AG20443 (cell line): ENCODE measurements at regions not wholly inside any gene's neighbourhood (a gene's known extent, or its start where the extent isn't known, plus 50 kb on each side); places are given as distances from the start of the nearest gene placed in this dataset.
"Not testable (repeated sequence)": the region's sequence is repeated elsewhere in the genome, so short reads cannot be mapped to it uniquely, and the experiment has no call there.

Experiments used
- DNase-seq: peaks from one replicate; pipeline ENCODE4 v3.0.0; 2012; ENCODE audit warnings: low spot score, mixed read lengths

- no peak for DNase-seq
Observed at GRCh38 chr10:23543691-23544380, 105.0 kb downstream of the OTUD1 start.

DNA sequence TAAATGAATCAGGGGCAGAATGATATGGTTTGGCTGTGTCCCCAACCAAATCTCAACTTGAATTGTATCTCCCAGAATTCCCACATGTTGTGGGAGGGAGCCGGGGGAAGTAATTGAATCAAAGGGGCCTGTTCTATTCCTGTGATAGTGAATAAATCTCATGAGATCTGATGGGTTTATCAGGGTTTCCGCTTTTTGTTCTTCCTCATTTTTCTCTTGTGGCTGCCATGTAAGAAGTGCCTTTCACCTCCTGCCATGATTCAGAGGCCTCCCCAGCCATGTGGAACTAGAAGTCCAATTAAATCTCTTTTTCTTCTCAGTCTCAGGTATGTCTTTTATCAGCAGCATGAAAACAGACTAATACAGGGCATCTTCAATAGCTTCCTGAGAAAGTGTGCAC, 107.0 kb downstream of the OTUD1 start:
- DNase-seq: not testable (repeated sequence)

DNA sequence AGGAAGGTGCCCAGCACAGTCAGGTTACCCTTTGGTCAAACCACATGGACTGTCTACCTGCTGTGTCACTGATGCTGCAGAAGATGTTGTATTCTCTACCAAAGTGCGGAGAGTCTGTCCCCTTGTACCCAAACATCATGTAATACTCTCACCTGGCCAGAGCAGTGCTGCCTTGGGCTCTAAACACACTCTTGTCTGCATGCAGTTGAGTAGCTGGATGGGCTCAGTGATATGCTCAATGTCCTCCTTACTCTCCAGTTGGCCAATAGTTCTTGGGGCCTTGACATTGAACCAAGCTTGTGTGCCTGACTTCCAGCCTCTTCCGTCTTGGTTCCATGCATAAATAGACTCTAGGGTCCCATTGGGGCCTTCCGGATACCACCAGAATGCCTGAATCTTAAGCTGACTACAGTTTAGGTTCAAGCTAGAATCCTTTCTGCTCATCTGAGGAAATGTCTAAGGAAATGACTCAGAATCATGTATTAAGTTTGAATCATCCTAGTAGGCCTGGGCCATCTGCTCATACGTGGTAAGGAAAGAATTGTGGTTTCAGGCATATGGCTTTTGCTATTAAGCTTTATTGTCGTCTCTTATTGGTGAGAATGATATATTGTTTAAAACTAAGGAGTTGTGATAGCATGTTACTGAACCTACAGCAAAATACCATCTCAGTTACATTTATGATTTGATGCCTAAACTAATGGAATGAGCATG, 118.0 kb downstream of the OTUD1 start:
- DNase-seq: peak; percentile 17

GRCh38 chr10:23557777-23558176, 118.9 kb downstream of the OTUD1 start:
- DNase-seq: no peak

DNA sequence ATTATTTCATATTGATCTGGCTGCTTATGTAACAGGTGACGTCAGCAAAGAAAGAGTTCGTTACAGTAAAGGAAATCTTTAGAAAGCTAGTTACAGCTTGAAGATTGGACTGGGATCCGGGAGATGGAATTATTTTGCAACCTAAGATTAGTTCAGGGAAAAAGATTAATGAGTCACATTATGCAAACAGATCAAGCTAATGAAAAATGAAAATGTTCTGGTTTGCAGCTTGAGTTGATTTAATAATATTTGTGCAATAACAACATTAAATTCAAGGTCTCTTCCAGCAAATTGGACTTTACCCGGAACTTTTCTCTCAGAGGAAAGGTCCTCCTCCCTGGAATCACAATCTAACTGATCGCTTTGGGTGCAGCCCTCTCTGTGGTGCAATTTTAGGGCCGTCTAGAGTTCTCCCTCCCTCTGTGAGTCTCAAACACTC, 119.5 kb downstream of the OTUD1 start:
- DNase-seq: no peak

- no peak for DNase-seq
Observed at GRCh38 chr10:23568996-23569395, 130.1 kb downstream of the OTUD1 start.

- DNase-seq: no peak
Observed at GRCh38 chr10:23571884-23572283, 133.0 kb downstream of the OTUD1 start.

GRCh38 chr10:23581906-23582450, 143.1 kb downstream of the OTUD1 start:
- DNase-seq: no peak

GRCh38 chr10:23584396-23584795, 145.5 kb downstream of the OTUD1 start:
- DNase-seq: no peak

DNA sequence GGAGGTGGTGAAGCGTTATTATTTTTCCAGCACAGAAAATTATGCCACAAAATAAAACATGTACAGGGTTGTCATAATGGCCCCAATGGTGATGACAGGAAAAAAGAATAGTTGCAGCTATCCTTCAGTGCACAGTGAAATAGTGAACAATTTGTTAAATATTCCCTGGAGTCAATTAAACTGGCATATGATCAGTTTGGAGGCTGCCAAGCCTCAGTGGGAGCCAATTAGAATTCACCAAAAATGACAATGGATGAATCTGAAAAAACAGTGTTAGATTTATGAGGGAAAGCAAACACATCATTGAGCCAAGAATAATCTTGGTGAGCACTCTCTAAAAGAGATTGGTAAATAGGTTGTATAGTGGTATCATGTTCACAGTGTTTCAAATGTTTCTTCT, 146.3 kb downstream of the OTUD1 start:
- DNase-seq: no peak

DNA sequence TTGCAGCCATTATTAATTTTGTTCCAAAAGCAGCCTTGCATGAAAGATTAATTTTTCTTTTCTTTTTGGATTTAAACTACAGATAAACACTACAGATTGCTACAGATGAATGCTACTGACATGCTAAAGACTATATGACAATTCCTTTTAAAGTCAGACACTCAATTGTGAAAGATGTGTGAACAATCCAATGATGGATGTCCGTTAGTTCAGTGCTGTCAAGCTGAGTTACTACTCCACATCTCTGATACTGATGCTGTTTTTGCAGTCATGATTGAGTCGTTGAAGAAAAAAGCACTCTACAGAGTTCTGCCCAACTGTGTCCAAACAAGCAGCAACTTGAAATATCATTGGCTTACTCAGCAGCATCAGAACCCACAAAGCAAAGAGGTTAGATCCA, 146.8 kb downstream of the OTUD1 start:
- no peak for DNase-seq

- not testable (repeated sequence) for DNase-seq
Observed at GRCh38 chr10:23595278-23595677, 156.4 kb downstream of the OTUD1 start.

- DNase-seq: no peak
Observed at GRCh38 chr10:23604613-23605012, 165.7 kb downstream of the OTUD1 start.

- no peak for DNase-seq
Observed at GRCh38 chr10:23606456-23606855, 167.6 kb downstream of the OTUD1 start.

DNA sequence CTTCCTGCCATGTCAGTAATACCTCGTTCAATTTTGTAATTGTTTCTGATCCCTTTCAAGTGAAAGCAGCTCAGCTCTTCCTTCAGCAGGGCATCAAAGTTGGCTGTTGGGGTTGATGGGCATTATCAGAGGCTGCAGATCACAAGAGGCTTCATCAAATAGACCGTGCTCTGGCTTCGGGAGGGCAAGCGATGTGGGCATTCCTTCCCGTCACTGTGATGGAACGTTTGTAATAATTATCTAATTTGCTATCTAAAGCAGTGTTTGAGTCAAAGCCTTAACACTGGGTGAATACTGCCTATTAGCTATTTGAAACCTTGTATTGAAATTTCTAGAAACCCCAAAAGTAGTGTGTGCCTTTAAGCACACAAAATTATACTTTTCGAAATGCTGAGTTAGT, 170.1 kb downstream of the OTUD1 start:
- no peak for DNase-seq

GRCh38 chr10:23610626-23611307, 171.9 kb downstream of the OTUD1 start:
- DNase-seq: no peak

GRCh38 chr10:23611308-23612029, 172.6 kb downstream of the OTUD1 start:
- DNase-seq: no peak

- no peak for DNase-seq
Observed at GRCh38 chr10:23613900-23614299, 175.0 kb downstream of the OTUD1 start.

GRCh38 chr10:23614483-23614882, 175.6 kb downstream of the OTUD1 start:
- DNase-seq: no peak

DNA sequence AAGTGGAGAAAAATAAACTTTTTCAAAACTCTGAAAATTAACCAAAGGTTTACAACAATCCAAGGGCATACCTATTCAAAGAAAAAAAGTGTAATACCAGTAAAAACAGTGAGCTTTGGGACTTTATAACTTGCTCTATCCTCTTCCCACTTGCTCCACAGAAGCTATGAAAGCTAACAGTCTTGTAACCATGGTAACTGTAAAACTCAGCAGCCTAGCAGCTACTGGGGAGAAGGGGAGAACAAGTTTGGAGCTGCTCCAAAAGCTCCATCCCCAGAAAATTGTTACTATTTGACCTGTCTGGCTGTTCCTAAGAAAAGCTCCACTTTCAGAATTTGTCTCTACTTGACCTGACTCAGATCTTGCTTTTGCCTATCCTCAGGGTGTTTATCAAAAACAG, 191.5 kb downstream of the OTUD1 start:
- no peak for DNase-seq

DNA sequence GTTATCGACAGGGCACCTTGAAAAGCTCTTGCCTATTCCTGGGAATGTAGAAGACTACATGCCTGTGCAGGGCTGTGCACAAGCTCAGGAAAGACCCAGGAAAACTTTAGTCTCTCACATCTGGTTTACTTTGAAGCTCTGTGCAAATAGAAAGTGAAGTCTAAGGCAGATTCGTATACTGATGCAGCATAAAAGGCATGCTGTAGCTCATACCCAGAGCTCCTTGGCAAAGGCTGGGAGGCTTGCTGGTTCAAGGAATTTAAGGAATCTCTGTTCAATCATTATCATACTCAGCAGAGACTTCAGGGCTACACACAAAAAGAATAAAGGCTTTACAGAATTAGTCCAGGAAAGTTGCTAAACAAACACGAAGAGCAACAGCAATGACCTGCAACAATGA, 192.0 kb downstream of the OTUD1 start:
- DNase-seq: no peak

DNA sequence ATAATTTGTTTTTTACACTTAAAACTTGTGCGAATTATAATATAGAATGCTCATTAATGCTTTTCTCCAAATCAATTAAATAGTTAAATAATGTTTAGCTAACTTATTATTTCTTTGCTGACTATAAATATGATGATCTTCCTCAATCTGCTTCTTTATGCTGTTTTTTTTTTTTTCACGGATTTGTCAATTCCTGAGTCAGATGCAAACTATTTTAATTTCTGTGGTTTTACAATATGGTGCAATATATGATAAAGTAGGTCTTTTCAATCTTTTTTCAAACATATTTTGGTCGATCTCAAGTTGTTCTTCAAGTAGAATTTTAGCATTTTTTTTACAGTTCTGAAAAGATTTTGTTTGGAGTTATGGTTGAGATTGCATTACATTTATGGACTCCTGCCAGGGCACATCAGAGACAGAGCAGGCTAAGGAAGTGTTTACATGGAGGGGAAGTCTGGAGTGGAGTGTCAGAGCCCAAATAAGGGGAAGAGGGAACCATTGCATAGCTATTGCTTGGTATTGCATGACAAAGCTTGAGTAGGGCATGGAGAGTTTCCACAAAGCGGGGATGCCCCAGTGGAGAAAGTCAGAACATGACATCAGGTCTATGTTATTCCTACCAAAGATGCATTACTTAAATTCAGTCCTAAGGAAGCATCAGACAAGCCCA, 204.4 kb downstream of the OTUD1 start:
- no peak for DNase-seq
